Activated B cell treated with CpG ODN at 0.5 μM for 24 hours (primary cell): ENCODE measurements at regions not wholly inside any gene's neighbourhood (a gene's known extent, or its start where the extent isn't known, plus 50 kb on each side); places are given as distances from the start of the nearest gene placed in this dataset.
"Not testable (repeated sequence)": the region's sequence is repeated elsewhere in the genome, so short reads cannot be mapped to it uniquely, and the experiment has no call there.

Experiments used
- ATAC-seq: fragments of 200-7000 bp; cut with Tn5 transposase; one replicate; pipeline ENCODE4 v1.10.0; 2021; ENCODE audit warnings: low read depth, mild to moderate bottlenecking, moderate library complexity
- CTCF ChIA-PET: fragments of 350-600 bp; sonication (Branson Sonifier 250); formaldehyde crosslinking; loops from one replicate; lab custom pipeline; 2021; ENCODE audit warnings: antibody characterized with exemption; lab: Charles Lee
- POLR2A ChIA-PET: fragments of 350-600 bp; sonication (Branson Sonifier 250); formaldehyde crosslinking; loops from one replicate; lab custom pipeline; 2021; ENCODE audit warnings: antibody characterized with exemption; lab: Charles Lee
- DNase-seq: peaks from one replicate; pipeline ENCODE4 v3.0.0; 2022
- H3K27ac Mint-ChIP-seq: one replicate; pipeline ENCODE4 v1.8.0; 2020; ENCODE audit warnings: mixed read lengths
- H3K27me3 Mint-ChIP-seq: one replicate; pipeline ENCODE4 v1.8.0; 2021; ENCODE audit warnings: mixed read lengths
- H3K36me3 Mint-ChIP-seq: one replicate; pipeline ENCODE4 v1.8.0; 2021; ENCODE audit warnings: low read depth, mixed read lengths
- H3K4me1 Mint-ChIP-seq: one replicate; pipeline ENCODE4 v1.8.0; 2021; ENCODE audit warnings: mixed read lengths
- H3K4me3 Mint-ChIP-seq: one replicate; pipeline ENCODE4 v1.8.0; 2020; ENCODE audit warnings: mild to moderate bottlenecking, mixed read lengths
- H3K9me3 Mint-ChIP-seq: one replicate; pipeline ENCODE4 v1.8.0; 2020; ENCODE audit warnings: mixed read lengths
- CTCF ChIP-seq: fragments of 200-600 bp; IDR thresholded peaks from one replicate; pipeline ENCODE4 v1.8.0; 2022; ENCODE audit warnings: antibody characterized with exemption, mild to moderate bottlenecking
- intact Hi-C: fragments of 100-400 bp; cut with micrococcal nuclease; formaldehyde crosslinking; loops from one replicate; pipeline ENCODE4 v1.15.1; 2024

DNA sequence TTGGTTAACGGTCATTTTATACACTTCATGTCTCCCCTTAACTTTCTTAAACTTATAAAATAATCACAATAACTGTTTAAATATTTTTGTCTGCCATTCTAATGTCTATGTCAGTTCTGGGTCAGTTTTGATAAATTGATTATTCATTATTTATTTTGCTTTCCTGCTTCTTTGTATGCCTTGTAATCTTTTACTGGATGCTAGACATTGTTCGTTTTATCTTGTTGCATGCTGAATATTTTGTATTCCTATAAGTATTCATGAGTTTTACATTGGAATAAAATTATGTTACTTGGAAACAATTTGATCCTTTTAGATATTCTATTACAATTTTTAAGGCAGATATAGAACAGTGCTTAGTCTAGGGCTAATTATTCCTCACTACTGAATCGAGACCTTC, 952.0 kb downstream of the NR2F1-AS1 start:
- Mint-ChIP-seq H3K36me3 (no peaks in the 10 kb centered on the region), H3K4me3 (no peak overlapping the region), H3K4me1 (no peaks in the 10 kb centered on the region), H3K27me3 (no peaks in the 10 kb centered on the region), H3K9me3 (peaks cover 2% of the 10 kb centered on the region), H3K27ac (no peak overlapping the region)
- TF ChIP-seq CTCF = no peak
- intact Hi-C loops = no loop called here
- no peak for ATAC-seq
- POLR2A ChIA-PET = no interaction called here
- CTCF ChIA-PET = no interaction called here
- DNase-seq = no peak

DNA sequence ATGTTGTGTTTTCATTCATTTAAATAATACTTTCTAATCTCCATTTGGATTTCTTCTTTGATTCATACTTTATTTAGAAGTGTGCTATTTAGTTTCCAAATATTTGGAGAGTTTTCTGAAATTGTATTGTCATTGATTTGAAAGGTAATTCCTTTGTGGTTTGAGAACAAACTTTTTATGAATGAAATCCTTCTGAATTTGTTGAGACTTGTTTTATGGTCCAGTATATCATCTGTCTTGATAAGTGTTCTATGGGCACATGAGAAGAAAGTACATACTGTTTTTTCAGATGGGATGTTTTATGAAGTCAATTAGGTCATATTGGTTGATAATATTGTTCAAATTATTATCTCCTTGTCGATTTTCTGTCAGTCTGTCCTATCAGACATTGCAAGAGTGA, 953.8 kb downstream of the NR2F1-AS1 start:
- no peaks in the 10 kb centered on the region for H3K4me1 Mint-ChIP-seq
- peaks cover 6% of the 10 kb centered on the region for H3K9me3 Mint-ChIP-seq
- no peak overlapping the region for H3K27ac Mint-ChIP-seq
- no peaks in the 10 kb centered on the region for H3K27me3 Mint-ChIP-seq
- DNase-seq (no peak), ATAC-seq (no peak)
- no peaks in the 10 kb centered on the region for H3K36me3 Mint-ChIP-seq
- intact Hi-C loops = no loop called here
- POLR2A ChIA-PET = no interaction called here
- H3K4me3 Mint-ChIP-seq = no peak overlapping the region
- no peak for TF ChIP-seq CTCF
- CTCF ChIA-PET = no interaction called here

GRCh38 chr5:92616085-92616484, 964.9 kb downstream of the NR2F1-AS1 start:
- Mint-ChIP-seq H3K9me3 (peaks cover 5% of the 10 kb centered on the region), H3K36me3 (no peaks in the 10 kb centered on the region), H3K4me3 (no peak overlapping the region), H3K27ac (no peak overlapping the region), H3K27me3 (no peaks in the 10 kb centered on the region), H3K4me1 (no peaks in the 10 kb centered on the region)
- TF ChIP-seq CTCF = no peak
- intact Hi-C loops = no loop called here
- ATAC-seq (no peak), DNase-seq (no peak)
- CTCF ChIA-PET = no interaction called here
- POLR2A ChIA-PET = no interaction called here

DNA sequence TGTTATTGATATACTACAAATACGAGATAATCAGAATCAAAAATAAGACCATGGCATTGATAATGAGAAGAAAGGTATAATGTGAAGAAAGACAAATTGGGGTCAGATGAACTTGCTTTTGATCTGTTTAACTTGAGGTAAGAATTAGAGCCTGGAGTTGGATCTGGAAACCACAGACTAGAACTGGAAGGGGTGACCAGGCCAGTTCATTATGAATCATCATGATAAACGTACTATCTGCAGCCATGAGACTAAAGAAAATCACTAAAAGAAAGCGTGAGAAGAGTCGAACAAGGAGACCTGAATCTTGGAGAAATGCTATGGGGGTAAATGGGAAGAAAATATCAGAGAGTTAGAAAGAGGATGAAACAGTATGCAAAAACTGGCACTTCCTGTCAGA, 967.5 kb downstream of the NR2F1-AS1 start:
- ATAC-seq (no peak), DNase-seq (no peak)
- intact Hi-C loops = no loop called here
- no peak overlapping the region for H3K27ac Mint-ChIP-seq
- H3K9me3 Mint-ChIP-seq = no peaks in the 10 kb centered on the region
- H3K4me1 Mint-ChIP-seq = no peaks in the 10 kb centered on the region
- TF ChIP-seq CTCF = no peak
- H3K27me3 Mint-ChIP-seq = no peaks in the 10 kb centered on the region
- no peak overlapping the region for H3K4me3 Mint-ChIP-seq
- H3K36me3 Mint-ChIP-seq = no peaks in the 10 kb centered on the region
- POLR2A ChIA-PET = no interaction called here
- CTCF ChIA-PET = no interaction called here

DNA sequence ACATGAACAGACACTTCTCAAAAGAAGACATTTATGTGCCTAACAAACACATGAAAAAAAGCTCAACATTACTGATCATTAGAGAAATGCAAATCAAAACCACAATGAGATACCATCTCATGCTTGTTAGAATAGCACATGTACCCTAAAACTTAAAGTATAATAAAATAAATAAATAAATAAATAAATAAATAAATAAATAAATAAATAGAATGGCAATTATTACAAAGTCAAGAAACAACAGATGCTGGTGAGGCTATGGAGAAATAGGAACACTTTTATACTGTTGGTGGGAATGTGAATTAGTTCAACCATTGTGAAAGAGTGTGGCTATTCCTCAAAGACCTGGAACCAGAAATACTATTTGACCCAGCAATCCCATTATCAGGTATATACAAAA, 970.6 kb downstream of the NR2F1-AS1 start:
- intact Hi-C loops, CTCF ChIA-PET, H3K36me3 Mint-ChIP-seq, H3K9me3 Mint-ChIP-seq, DNase-seq, POLR2A ChIA-PET, ATAC-seq, H3K4me1 Mint-ChIP-seq, H3K4me3 Mint-ChIP-seq, H3K27me3 Mint-ChIP-seq, H3K27ac Mint-ChIP-seq: not testable (repeated sequence)

- TF ChIP-seq CTCF = no peak
- ChIA-PET POLR2A (no interaction called here), CTCF (no interaction called here)
- Mint-ChIP-seq H3K9me3 (peaks cover 1% of the 10 kb centered on the region), H3K4me3 (no peak overlapping the region), H3K27me3 (no peaks in the 10 kb centered on the region), H3K36me3 (no peaks in the 10 kb centered on the region), H3K27ac (no peak overlapping the region), H3K4me1 (no peaks in the 10 kb centered on the region)
- ATAC-seq = no peak
- no peak for DNase-seq
- intact Hi-C loops = no loop called here
Observed at GRCh38 chr5:92605591-92605990, 975.4 kb downstream of the NR2F1-AS1 start.
